H1 (cell line): ENCODE measurements at regions not wholly inside any gene's neighbourhood (a gene's known extent, or its start where the extent isn't known, plus 50 kb on each side); places are given as distances from the start of the nearest gene placed in this dataset.

Source experiments
- CTCF ChIA-PET: fragments of 300-600 bp; sonication (Branson Sonifier 250); formaldehyde crosslinking; loops from one replicate; lab custom pipeline; 2021; ENCODE audit not compliant: partially characterized antibody; lab: Charles Lee
- POLR2A ChIA-PET: fragments of 300-600 bp; sonication (Branson Sonifier 250); formaldehyde crosslinking; loops from one replicate; lab custom pipeline; 2021; ENCODE audit warnings: inconsistent platforms; ENCODE audit not compliant: partially characterized antibody; lab: Charles Lee
- DNase-seq, 2 experiments: peaks; one replicate each; pipeline versions ENCODE4 v3.0.0 to v3.0.0-alpha.2; 2010 to 2022; ENCODE audit warnings: low spot score in 2 of 2, low read depth in 1 of 2, mixed read lengths in 1 of 2
- FAIRE-seq: peaks from 2 replicates; lab custom pipeline; 2011; peaks lifted over from hg19 to GRCh38; lab: Jason Lieb, UNC
- H2AFZ ChIP-seq: 2 replicates; pipeline ENCODE4 v1.8.1; 2012; ENCODE audit warnings: low read length, inconsistent platforms
- H2AK5ac ChIP-seq: 2 replicates; pipeline ENCODE4 v1.6.1; 2013; ENCODE audit warnings: low read depth, low read length
- H2BK120ac ChIP-seq: replicated peaks from 2 replicates; pipeline ENCODE3; 2013; ENCODE audit warnings: low read depth, low read length, inconsistent platforms
- H2BK12ac ChIP-seq: 2 replicates; pipeline ENCODE4 v1.6.1; 2013; ENCODE audit warnings: low read depth, low read length
- H2BK15ac ChIP-seq: 2 replicates; pipeline ENCODE4 v1.6.1; 2013; ENCODE audit warnings: low read length
- H2BK20ac ChIP-seq: 2 replicates; pipeline ENCODE4 v1.6.1; 2013; ENCODE audit warnings: low read length
- H2BK5ac ChIP-seq: 2 replicates; pipeline ENCODE4 v1.6.1; 2013; ENCODE audit warnings: low read depth, low read length
- H3K14ac ChIP-seq: 2 replicates; pipeline ENCODE4 v1.6.1; 2013; ENCODE audit warnings: inconsistent platforms; ENCODE audit not compliant: insufficient read length
- H3K18ac ChIP-seq: 2 replicates; pipeline ENCODE4 v1.6.1; 2013; ENCODE audit warnings: low read length; ENCODE audit errors: extremely low read depth
- H3K23ac ChIP-seq: 2 replicates; pipeline ENCODE4 v1.6.1; 2013; ENCODE audit warnings: inconsistent platforms; ENCODE audit not compliant: insufficient read length
- H3K23me2 ChIP-seq: 2 replicates; pipeline ENCODE4 v1.6.1; 2013; ENCODE audit warnings: low read depth, low read length
- H3K27ac ChIP-seq: 2 replicates; pipeline ENCODE4 v1.6.1; 2011; ENCODE audit warnings: low read depth, low read length, inconsistent platforms
- H3K27me3 ChIP-seq, 4 experiments: replicated peaks in 1 of 4; 1 replicate in 1 of 4; 2 replicates in 3 of 4; pipeline versions ENCODE4 v1.6.1 to v1.8.1; 2011 to 2013; ENCODE audit warnings: low read length in 3 of 4, mild to moderate bottlenecking in 3 of 4, inconsistent platforms in 2 of 4, mixed read lengths in 2 of 4, moderate library complexity in 1 of 4; ENCODE audit not compliant: control insufficient read depth in 3 of 4, insufficient read depth in 3 of 4; ENCODE audit errors: extremely low read depth in 1 of 4
- H3K36me3 ChIP-seq, 4 experiments: 2 replicates each; pipeline versions ENCODE4 v1.6.1 to v1.8.1; 2011 to 2013; ENCODE audit warnings: mild to moderate bottlenecking in 4 of 4, low read length in 3 of 4, moderate library complexity in 2 of 4, control low read depth in 1 of 4, inconsistent platforms in 1 of 4; ENCODE audit not compliant: insufficient read depth in 4 of 4, control insufficient read depth in 2 of 4
- H3K4ac ChIP-seq: replicated peaks from 2 replicates; pipeline ENCODE3; 2013; ENCODE audit warnings: low read length, low read depth, mixed read lengths, inconsistent platforms; ENCODE audit not compliant: insufficient read length
- H3K4me1 ChIP-seq, 4 experiments: replicated peaks in 1 of 4; 1 replicate in 1 of 4; 2 replicates in 3 of 4; pipeline versions ENCODE4 v1.6.1 to v1.8.1; 2011 to 2013; ENCODE audit warnings: low read length in 3 of 4, inconsistent platforms in 2 of 4, mixed read lengths in 1 of 4; ENCODE audit not compliant: insufficient read depth in 4 of 4, control insufficient read depth in 3 of 4
- H3K4me2 ChIP-seq, 2 experiments: 2 replicates each; pipeline versions ENCODE4 v1.6.1 to v1.8.1; 2011 to 2013; ENCODE audit warnings: low read depth in 2 of 2, low read length in 2 of 2, control low read depth in 1 of 2, inconsistent platforms in 1 of 2, mild to moderate bottlenecking in 1 of 2; ENCODE audit not compliant: insufficient read depth in 1 of 2
- H3K4me3 ChIP-seq, 4 experiments: fragments of 200-600, 300-600 bp in 1 of 4; sonication (generic), shearing (Covaris generic), sonication (Bioruptor Twin) in 1 of 4; 2 replicates each; pipeline versions ENCODE4 v1.5.1 to v1.8.1; 2011 to 2016; ENCODE audit warnings: low read length in 4 of 4, low read depth in 3 of 4, control low read depth in 2 of 4, inconsistent platforms in 2 of 4, mild to moderate bottlenecking in 2 of 4, mixed read lengths in 1 of 4, moderate library complexity in 1 of 4; ENCODE audit not compliant: insufficient read depth in 2 of 4; ENCODE audit errors: extremely low read depth in 1 of 4
- H3K56ac ChIP-seq: replicated peaks from 2 replicates; pipeline ENCODE3; 2013; ENCODE audit warnings: low read depth, mild to moderate bottlenecking, mixed read lengths, low read length, inconsistent platforms; ENCODE audit not compliant: insufficient read length
- H3K79me1 ChIP-seq: 2 replicates; pipeline ENCODE4 v1.6.1; 2013; ENCODE audit warnings: low read depth, low read length, control low read depth
- H3K79me2 ChIP-seq, 2 experiments: 2 replicates each; pipeline versions ENCODE4 v1.6.1 to v1.8.1; 2012 to 2013; ENCODE audit warnings: low read length in 2 of 2, mild to moderate bottlenecking in 2 of 2, inconsistent platforms in 1 of 2; ENCODE audit not compliant: insufficient read depth in 2 of 2, control insufficient read depth in 1 of 2
- H3K9ac ChIP-seq, 4 experiments: replicated peaks in 1 of 4; 1 replicate in 1 of 4; 2 replicates in 3 of 4; pipeline versions ENCODE4 v1.6.1 to v1.8.1; 2011 to 2013; ENCODE audit warnings: low read depth in 3 of 4, low read length in 3 of 4, control low read depth in 2 of 4, mild to moderate bottlenecking in 2 of 4, moderate library complexity in 2 of 4, inconsistent platforms in 1 of 4; ENCODE audit errors: extremely low read depth in 1 of 4
- H3K9me3 ChIP-seq, 2 experiments: 2 replicates each; pipeline versions ENCODE4 v1.6.1 to v1.8.1; 2012 to 2013; ENCODE audit warnings: mild to moderate bottlenecking in 2 of 2, moderate library complexity in 2 of 2, control low read depth in 1 of 2, inconsistent platforms in 1 of 2, low read depth in 1 of 2, low read length in 1 of 2, mixed read lengths in 1 of 2; ENCODE audit not compliant: insufficient read depth in 2 of 2
- H4K20me1 ChIP-seq, 2 experiments: replicated peaks in 1 of 2; 2 replicates each; pipeline versions ENCODE3 to v1.8.1; 2011 to 2013; ENCODE audit warnings: inconsistent platforms in 2 of 2, low read length in 2 of 2, mild to moderate bottlenecking in 1 of 2; ENCODE audit not compliant: insufficient read depth in 2 of 2, control insufficient read depth in 1 of 2
- H4K5ac ChIP-seq: 2 replicates; pipeline ENCODE4 v1.6.1; 2013; ENCODE audit warnings: low read length, low read depth, mixed read lengths, inconsistent platforms; ENCODE audit not compliant: insufficient read length
- H4K8ac ChIP-seq: 2 replicates; pipeline ENCODE4 v1.8.0; 2013; ENCODE audit warnings: mild to moderate bottlenecking, moderate library complexity, low read length, inconsistent platforms; ENCODE audit not compliant: insufficient read depth; ENCODE audit errors: extremely low read depth
- H4K91ac ChIP-seq: replicated peaks from 2 replicates; pipeline ENCODE3; 2013; ENCODE audit warnings: low read length, mixed read lengths, inconsistent platforms; ENCODE audit not compliant: insufficient read length
- ATF3 ChIP-seq: IDR thresholded peaks from 2 replicates; pipeline ENCODE4 v1.6.1; 2011; ENCODE audit warnings: low read depth, mild to moderate bottlenecking, low read length; ENCODE audit not compliant: insufficient read depth
- GABPA ChIP-seq: IDR thresholded peaks from 2 replicates; pipeline ENCODE4 v1.6.1; 2011; ENCODE audit warnings: mild to moderate bottlenecking, low read length, moderate library complexity, borderline replicate concordance; ENCODE audit not compliant: insufficient read depth
- POLR2A ChIP-seq, 2 experiments: IDR thresholded peaks; 1 replicate in 1 of 2; 2 replicates in 1 of 2; pipeline ENCODE4 v1.6.1; 2011; ENCODE audit warnings: low read depth in 2 of 2, low read length in 2 of 2, mild to moderate bottlenecking in 2 of 2; ENCODE audit errors: control extremely low read depth in 1 of 2
- RNF2 ChIP-seq: fragments of 200-900, 300-1000 bp; sonication (generic); IDR thresholded peaks from 2 replicates; pipeline ENCODE4 v1.7.1; 2016; ENCODE audit warnings: borderline replicate concordance, low read depth, mild to moderate bottlenecking, antibody characterized with exemption, low read length; ENCODE audit not compliant: poor library complexity, severe bottlenecking; ENCODE audit errors: missing control alignments
- WGBS, 2 experiments: shearing (Covaris generic) in 1 of 2; methylation state at CpG; one replicate each; pipeline versions ENCODE4 v1.1.6 to v1.1.7; 2013 to 2015; ENCODE audit warnings: low lambda C conversion rate in 2 of 2, mixed read lengths in 2 of 2, inconsistent platforms in 1 of 2, low coverage in 1 of 2, missing lambda C conversion rate in 1 of 2; ENCODE audit not compliant: insufficient replicate concordance in 2 of 2, insufficient coverage in 1 of 2, insufficient read length in 1 of 2; ENCODE audit errors: extremely low coverage in 1 of 2, missing lambda C conversion rate in 1 of 2; 5-methylcytosine and 5-hydroxymethylcytosine counted together

GRCh38 chr3:159265705-159266104 lies 463.9 kb downstream of the MFSD1 start:
- H3K9ac ChIP-seq = no peak overlapping the region
- ChIA-PET CTCF (interaction anchor here (0.6 to 5.2 kb wide), 48 partner anchors 7 to 741 kb away, joined by 3 to 76 read pairs (median 5); partner anchors contain the start of gene IL12A), POLR2A (no interaction called here)
- no peaks in the 10 kb centered on the region for H3K79me1 ChIP-seq
- H3K18ac ChIP-seq = no peak overlapping the region
- no peaks in the 10 kb centered on the region for H4K20me1 ChIP-seq
- H2AK5ac ChIP-seq = no peak overlapping the region
- no peak overlapping the region for H2BK12ac ChIP-seq
- no peaks in the 10 kb centered on the region for H3K4me1 ChIP-seq
- no peak overlapping the region for H2BK5ac ChIP-seq
- no peak for FAIRE-seq
- H3K27ac ChIP-seq = no peak overlapping the region
- no peak overlapping the region for H3K14ac ChIP-seq
- H3K36me3 ChIP-seq = no peaks in the 10 kb centered on the region
- H2BK15ac ChIP-seq = no peak overlapping the region
- no peak for TF ChIP-seq ATF3
- no peak for TF ChIP-seq RNF2
- TF ChIP-seq GABPA = no peak
- no peak for TF ChIP-seq POLR2A (IDR thresholded peaks at IDR 0.05; ENCODE audit: control extremely low read depth in 1 of 2, low read depth in 2 of 2, low read length in 2 of 2)
- H3K9me3 ChIP-seq = no peaks in the 10 kb centered on the region
- H2BK120ac ChIP-seq = no peak overlapping the region
- no peak overlapping the region for H4K8ac ChIP-seq
- no peaks in the 10 kb centered on the region for H3K27me3 ChIP-seq
- no peak for DNase-seq
- H2AFZ ChIP-seq = no peak overlapping the region
- H3K23me2 ChIP-seq = no peaks in the 10 kb centered on the region
- H2BK20ac ChIP-seq = no peak overlapping the region
- H3K79me2 ChIP-seq = no peaks in the 10 kb centered on the region
- no peak overlapping the region for H3K4me3 ChIP-seq
- no peak overlapping the region for H3K4me2 ChIP-seq
- WGBS, 2 experiments = 88% methylated on average over 2 of the region's 2 CpGs; no CpG with 5 or more reads in 1 of the 2 experiments
- no peak overlapping the region for H3K4ac ChIP-seq
- H4K91ac ChIP-seq = no peak overlapping the region
- no peak overlapping the region for H3K56ac ChIP-seq
- no peak overlapping the region for H4K5ac ChIP-seq
- H3K23ac ChIP-seq = no peak overlapping the region
